SJCRH30 (cell line): ENCODE measurements at regions not wholly inside any gene's neighbourhood (a gene's known extent, or its start where the extent isn't known, plus 50 kb on each side); places are given as distances from the start of the nearest gene placed in this dataset.

Source experiments
- DNase-seq, 2 experiments: peaks; one replicate each; pipeline ENCODE4 v3.0.0-alpha.2; 2015 to 2020
- H3K27ac ChIP-seq: fragments of 250-450 bp; sonication (Bioruptor Pico); 2 replicates; pipeline ENCODE4 v1.5.1; 2020; ENCODE audit warnings: mild to moderate bottlenecking, moderate library complexity
- H3K27me3 ChIP-seq: fragments of 250-450 bp; sonication (Bioruptor Pico); 2 replicates; pipeline ENCODE4 v1.5.1; 2020; ENCODE audit warnings: mild to moderate bottlenecking, moderate library complexity
- H3K36me3 ChIP-seq: fragments of 250-450 bp; sonication (Bioruptor Pico); 2 replicates; pipeline ENCODE4 v1.5.1; 2020; ENCODE audit warnings: mild to moderate bottlenecking, moderate library complexity
- H3K4me1 ChIP-seq: fragments of 250-450 bp; sonication (Bioruptor Pico); 2 replicates; pipeline ENCODE4 v1.5.1; 2020; ENCODE audit warnings: mild to moderate bottlenecking, moderate library complexity
- H3K4me3 ChIP-seq: fragments of 250-450 bp; sonication (Bioruptor Pico); 2 replicates; pipeline ENCODE4 v1.5.1; 2020; ENCODE audit warnings: mild to moderate bottlenecking, moderate library complexity
- H3K9me3 ChIP-seq: fragments of 250-450 bp; sonication (Bioruptor Pico); replicated peaks from 2 replicates; pipeline ENCODE4 v1.5.1; 2020; ENCODE audit warnings: mild to moderate bottlenecking, moderate library complexity

DNA sequence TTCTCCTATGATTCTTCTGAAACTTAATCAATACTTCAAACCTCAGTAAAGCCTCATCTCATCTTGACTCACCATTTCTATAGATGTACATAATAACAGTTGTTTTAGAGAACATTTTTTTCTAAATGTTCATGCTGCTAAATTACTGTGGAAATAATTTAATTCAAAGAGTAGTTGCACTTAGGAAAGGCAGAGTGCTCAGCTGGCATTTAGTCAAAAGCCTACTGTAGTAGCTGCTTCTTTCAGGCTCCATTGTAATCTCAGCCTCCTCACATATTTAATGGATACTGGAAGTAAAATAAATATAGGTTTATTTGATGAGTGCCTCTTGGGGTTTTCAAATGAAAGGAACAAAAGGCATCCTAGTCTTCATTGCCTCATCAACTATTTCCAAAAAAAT is 325.0 kb downstream of the CCER1 start:
- Histone ChIP-seq H3K27ac (no peak overlapping the region), H3K27me3 (no peaks in the 10 kb centered on the region), H3K4me1 (no peaks in the 10 kb centered on the region), H3K36me3 (no peaks in the 10 kb centered on the region), H3K4me3 (no peak overlapping the region), H3K9me3 (no peaks in the 10 kb centered on the region; the same call in 1 of the 2 replicates)
- peak in 1 of 2 experiments; percentile 4 for DNase-seq

DNA sequence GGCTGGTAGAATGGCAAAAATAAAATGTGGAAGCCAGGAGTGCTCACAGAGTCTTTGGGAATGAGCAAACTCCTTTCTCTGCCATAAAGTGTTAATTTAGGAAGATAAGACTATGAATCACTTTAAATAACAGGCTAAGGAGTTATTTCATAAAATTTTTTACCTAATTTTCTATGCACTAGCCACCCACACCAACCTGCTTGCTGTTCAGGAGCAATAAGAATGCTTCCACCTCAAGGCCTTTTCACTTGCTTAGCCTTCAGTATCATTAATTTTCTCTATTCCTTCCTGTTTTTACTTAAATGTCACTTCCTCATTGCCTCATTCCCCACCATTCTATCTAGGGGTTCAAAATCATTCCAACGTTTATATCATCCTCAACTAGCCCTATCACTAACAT is 326.8 kb downstream of the CCER1 start:
- no peaks in the 10 kb centered on the region for H3K36me3 ChIP-seq
- no peaks in the 10 kb centered on the region for H3K27me3 ChIP-seq
- no peak for DNase-seq
- no peaks in the 10 kb centered on the region for H3K4me1 ChIP-seq
- H3K4me3 ChIP-seq: no peak overlapping the region
- no peaks in the 10 kb centered on the region for H3K9me3 ChIP-seq
- H3K27ac ChIP-seq: no peak overlapping the region

DNA sequence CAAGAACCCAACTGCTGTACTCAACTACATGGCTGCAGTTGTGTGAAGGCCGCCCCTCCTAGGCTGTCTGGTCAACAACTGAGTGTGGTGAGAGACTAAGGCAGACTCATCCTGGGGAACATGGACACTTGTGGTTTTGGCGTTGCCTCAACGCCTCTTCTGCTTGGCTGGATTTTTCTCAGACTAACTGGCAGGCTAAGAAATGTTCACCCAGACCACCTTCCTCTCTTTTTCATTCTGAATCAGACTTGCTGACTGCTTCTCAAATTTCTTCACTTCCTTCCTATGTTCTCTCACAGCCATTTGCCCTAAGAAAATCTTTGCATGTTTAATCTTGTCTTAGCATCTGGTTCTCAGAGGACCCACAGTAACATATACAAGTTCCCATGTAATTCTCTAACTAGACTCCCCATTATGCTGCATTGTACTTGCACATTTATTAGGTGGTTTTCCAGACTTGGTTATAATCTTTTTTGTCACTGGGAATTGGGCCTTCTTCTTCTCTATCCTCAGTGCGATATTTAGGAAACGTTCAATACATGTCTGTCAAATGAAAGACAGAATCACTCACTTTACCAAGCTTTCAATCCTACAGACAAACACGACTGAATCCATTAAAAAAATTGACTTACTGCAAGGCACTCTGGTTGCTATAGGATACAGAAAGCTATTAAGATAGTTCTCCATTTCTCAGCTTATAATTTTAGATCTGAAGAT is 327.6 kb downstream of the CCER1 start:
- H3K27me3 ChIP-seq: no peaks in the 10 kb centered on the region
- H3K4me3 ChIP-seq: no peak overlapping the region
- DNase-seq: no peak
- H3K4me1 ChIP-seq: no peaks in the 10 kb centered on the region
- no peaks in the 10 kb centered on the region for H3K9me3 ChIP-seq
- H3K36me3 ChIP-seq: no peaks in the 10 kb centered on the region
- no peak overlapping the region for H3K27ac ChIP-seq

DNA sequence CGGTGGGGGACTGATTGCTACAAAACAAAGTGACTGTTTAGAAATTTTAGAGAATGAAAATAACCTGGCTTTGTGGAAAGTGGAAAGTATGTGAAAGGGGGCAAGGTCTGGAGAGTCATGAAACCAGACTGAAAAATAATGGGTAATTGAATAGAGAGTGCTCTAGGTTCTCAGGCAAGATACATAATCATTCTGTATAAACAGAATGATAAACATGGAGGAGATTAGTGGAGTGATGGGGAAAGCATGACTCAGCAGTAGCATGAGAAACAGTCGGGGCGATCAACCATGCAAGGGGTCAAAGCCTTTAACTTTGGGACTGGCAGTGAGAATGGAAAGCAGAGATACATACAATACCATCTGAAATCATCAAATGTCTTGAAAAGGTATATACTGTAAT is 332.5 kb downstream of the CCER1 start:
- DNase-seq: no peak
- Histone ChIP-seq H3K27me3 (no peaks in the 10 kb centered on the region), H3K27ac (no peak overlapping the region)

DNA sequence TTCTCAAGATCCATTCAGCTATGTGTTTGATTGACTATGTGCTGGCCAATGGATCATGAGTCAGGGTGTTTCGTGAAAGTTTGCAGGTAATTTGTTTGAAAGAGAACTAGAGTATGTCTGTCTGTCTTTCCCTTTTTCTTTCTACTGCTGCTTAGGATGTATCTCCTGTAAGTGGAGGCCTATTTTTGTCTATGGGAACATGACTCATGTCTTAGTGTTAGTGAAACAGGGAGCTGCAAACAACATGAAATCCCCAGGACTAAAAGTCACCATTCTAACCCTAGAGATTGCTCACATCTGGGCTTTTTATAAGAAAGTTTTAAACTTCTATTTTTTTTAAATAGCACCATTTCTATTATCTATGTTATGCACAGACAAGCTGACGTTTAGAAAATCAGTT is 333.0 kb downstream of the CCER1 start:
- no peak overlapping the region for H3K27ac ChIP-seq
- no peaks in the 10 kb centered on the region for H3K36me3 ChIP-seq
- H3K4me1 ChIP-seq: no peaks in the 10 kb centered on the region
- H3K4me3 ChIP-seq: no peak overlapping the region
- DNase-seq: no peak
- no peaks in the 10 kb centered on the region for H3K9me3 ChIP-seq
- no peaks in the 10 kb centered on the region for H3K27me3 ChIP-seq

More for the DNA sequence above, 332.5 kb downstream of the CCER1 start:
- Histone ChIP-seq H3K36me3 (no peaks in the 10 kb centered on the region), H3K4me1 (no peaks in the 10 kb centered on the region), H3K9me3 (no peaks in the 10 kb centered on the region), H3K4me3 (no peak overlapping the region)

DNA sequence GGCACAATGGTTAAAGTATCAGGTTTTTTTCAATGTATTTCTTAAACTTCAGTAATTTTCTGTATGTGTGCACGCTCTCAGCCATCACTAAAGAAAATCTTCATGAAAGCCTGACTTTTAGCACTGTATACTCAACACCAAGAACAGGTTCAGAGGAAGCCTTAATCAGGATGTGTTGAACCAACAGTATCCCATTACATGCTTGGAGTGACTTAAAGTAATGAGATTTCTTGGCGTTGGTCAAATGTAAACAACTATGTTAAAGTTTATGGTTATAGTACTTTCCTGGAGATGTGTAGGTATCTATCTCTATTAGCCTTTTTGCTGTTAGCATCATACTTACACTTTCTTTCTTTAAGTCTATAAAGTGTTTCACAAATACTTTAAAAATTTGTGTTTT is 335.0 kb downstream of the CCER1 start:
- no peak for DNase-seq
- no peak overlapping the region for H3K27ac ChIP-seq
- no peaks in the 10 kb centered on the region for H3K9me3 ChIP-seq
- no peaks in the 10 kb centered on the region for H3K27me3 ChIP-seq
- no peaks in the 10 kb centered on the region for H3K36me3 ChIP-seq
- H3K4me1 ChIP-seq: no peaks in the 10 kb centered on the region
- H3K4me3 ChIP-seq: no peak overlapping the region

DNA sequence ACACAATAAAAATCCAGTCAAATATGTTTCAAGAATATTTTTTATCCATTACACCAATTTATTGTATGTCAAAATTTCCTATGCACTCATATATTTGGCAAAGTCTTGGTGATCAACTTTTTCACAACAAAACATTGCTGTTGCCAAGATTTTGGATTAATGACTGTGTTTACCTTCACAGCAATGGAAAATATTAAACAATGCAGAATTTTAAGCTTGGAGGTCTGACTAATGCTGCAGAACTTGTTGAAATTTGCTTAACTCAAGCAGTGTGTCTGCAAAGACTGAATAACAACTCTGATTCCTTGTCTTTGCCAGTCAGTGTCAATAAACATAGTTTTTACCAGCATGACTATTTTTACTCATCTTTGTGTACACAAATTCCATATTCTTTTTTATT is 336.4 kb downstream of the CCER1 start:
- Histone ChIP-seq H3K9me3 (no peaks in the 10 kb centered on the region), H3K27me3 (no peaks in the 10 kb centered on the region), H3K4me3 (no peak overlapping the region), H3K36me3 (no peaks in the 10 kb centered on the region), H3K4me1 (no peaks in the 10 kb centered on the region), H3K27ac (no peak overlapping the region)
- no peak for DNase-seq

DNA sequence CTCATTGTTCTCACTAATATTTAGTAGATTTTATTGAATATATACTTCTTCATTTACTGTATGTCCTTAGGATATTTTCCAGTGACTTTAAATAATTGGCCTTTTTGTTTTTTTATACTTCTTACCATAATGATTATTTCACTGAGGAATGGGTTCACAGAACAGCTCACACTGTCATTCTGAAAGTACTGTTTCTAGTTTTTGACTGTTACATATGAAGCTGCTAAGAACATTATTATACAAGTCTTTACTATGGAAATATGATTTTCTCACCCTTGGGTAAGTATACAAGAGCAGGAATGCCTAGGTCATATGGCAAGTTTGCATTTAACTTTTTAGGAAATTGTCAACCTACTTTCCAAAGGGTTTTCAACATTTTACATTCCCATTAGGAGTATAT is 343.1 kb downstream of the CCER1 start:
- Histone ChIP-seq H3K4me1 (no peaks in the 10 kb centered on the region), H3K27ac (no peak overlapping the region), H3K4me3 (no peak overlapping the region), H3K27me3 (no peaks in the 10 kb centered on the region), H3K36me3 (no peaks in the 10 kb centered on the region), H3K9me3 (no peaks in the 10 kb centered on the region)
- DNase-seq: no peak

DNA sequence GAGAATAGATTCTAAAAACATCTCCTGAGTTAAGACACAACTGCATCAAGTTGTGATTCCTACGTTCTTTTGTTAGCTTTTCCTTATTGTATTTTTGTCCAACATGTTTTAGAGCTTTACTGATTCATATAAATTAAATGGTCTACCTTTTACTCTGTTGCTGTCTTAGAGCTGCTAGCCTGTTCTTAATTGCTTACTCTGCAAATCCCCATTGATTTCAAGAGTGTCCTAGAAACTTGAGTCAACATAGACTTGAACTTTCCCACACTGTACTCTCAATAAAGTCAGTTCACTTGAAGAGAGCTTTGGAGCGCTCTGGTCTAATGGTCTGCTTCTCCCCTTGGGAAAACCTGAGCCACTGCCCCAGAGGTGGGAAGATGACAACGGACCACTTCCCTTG is 343.9 kb downstream of the CCER1 start:
- H3K4me3 ChIP-seq: no peak overlapping the region
- no peaks in the 10 kb centered on the region for H3K36me3 ChIP-seq
- no peak overlapping the region for H3K27ac ChIP-seq
- H3K4me1 ChIP-seq: no peaks in the 10 kb centered on the region
- no peak for DNase-seq
- no peaks in the 10 kb centered on the region for H3K9me3 ChIP-seq
- no peaks in the 10 kb centered on the region for H3K27me3 ChIP-seq

DNA sequence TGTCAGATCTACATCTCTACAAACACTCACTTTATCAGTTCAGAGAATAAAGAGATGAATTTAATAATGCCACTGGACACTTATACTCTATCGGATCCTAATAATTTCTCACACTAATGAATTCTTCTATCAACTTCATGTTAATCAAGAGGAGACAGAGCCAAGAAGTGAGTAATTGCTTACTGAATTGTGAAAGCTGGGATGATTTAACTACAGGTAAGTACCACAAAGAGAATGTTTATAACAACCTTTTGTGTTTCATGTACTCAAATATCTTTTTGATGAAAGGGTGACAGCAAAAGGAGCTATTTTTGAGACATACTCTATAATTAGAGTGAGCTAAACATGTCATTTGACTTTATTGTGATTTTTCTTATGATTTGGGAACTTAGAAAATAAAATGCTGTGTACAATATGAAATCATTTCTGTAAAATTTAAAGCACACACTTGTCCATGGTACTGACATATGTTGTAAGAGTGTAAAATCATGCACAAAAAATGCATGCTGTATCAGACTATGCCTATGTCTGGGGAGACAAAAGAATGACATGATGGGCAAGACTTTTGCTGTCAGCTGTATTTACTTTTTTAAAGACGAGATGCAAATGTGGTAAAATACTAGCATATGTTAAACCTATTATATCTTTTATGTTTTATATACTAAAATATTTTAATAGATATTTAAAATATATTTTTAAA is 361.2 kb downstream of the CCER1 start:
- Histone ChIP-seq H3K27me3 (no peaks in the 10 kb centered on the region), H3K4me1 (no peaks in the 10 kb centered on the region), H3K9me3 (no peaks in the 10 kb centered on the region; the same call in 1 of the 2 replicates), H3K4me3 (no peak overlapping the region), H3K36me3 (no peaks in the 10 kb centered on the region), H3K27ac (no peak overlapping the region)
- no peak for DNase-seq

DNA sequence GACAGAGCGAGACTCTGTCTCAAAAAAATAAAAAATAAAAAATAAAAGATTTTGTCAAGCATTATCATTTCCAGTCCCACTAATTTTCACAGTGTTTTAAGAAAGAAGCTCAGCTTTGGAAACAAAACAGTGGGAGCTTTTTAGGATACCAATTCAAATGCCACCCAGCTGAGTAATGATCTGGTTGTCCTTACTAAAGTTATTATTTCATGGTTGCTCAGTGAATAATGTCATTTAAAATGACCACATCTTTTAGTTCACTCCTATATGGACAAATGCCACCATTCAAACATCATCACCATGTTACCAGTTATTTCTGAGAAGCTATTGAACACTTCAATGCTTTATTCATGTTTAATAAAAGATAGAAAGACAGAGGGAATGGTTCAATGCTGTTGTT is 365.0 kb downstream of the CCER1 start:
- no peak overlapping the region for H3K27ac ChIP-seq
- no peak for DNase-seq

DNA sequence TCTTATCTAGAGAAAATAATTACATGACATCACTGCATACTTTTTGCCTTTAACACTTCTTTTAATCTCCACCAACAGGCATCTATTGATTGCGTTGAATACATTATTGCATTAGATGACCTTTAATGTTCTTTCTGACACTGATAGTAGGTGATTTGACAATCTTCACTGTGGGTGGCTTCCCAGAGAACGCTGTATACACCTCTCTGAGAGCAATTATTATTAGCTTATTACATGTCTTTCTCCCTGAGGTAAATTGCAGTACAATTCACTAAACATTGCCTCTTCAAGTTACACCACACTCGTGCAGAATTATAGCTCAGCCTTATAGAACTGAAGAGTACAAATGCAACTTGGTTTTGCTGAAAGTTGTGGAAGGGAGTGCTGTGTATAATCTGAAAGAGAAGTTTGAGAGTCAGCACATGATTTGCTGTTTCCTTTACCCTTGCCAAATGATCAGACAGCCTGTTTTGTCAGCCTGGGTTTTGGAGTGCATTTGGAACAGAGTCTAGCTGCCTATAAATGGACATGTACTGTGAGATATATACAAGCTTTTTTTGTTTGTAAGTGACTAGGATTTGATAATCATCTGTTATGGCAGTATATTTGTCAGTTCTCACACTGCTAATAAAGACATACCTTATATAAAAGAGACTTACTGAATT is 369.2 kb downstream of the CCER1 start:
- H3K9me3 ChIP-seq: no peaks in the 10 kb centered on the region
- H3K27me3 ChIP-seq: no peaks in the 10 kb centered on the region
- H3K36me3 ChIP-seq: no peaks in the 10 kb centered on the region
- no peak overlapping the region for H3K27ac ChIP-seq
- DNase-seq: no peak
- H3K4me1 ChIP-seq: no peaks in the 10 kb centered on the region
- H3K4me3 ChIP-seq: no peak overlapping the region

More for the DNA sequence above, 365.0 kb downstream of the CCER1 start:
- no peaks in the 10 kb centered on the region for H3K27me3 ChIP-seq
- H3K4me3 ChIP-seq: no peak overlapping the region
- no peaks in the 10 kb centered on the region for H3K4me1 ChIP-seq
- no peaks in the 10 kb centered on the region for H3K36me3 ChIP-seq
- H3K9me3 ChIP-seq: no peaks in the 10 kb centered on the region; the same call in 1 of the 2 replicates

DNA sequence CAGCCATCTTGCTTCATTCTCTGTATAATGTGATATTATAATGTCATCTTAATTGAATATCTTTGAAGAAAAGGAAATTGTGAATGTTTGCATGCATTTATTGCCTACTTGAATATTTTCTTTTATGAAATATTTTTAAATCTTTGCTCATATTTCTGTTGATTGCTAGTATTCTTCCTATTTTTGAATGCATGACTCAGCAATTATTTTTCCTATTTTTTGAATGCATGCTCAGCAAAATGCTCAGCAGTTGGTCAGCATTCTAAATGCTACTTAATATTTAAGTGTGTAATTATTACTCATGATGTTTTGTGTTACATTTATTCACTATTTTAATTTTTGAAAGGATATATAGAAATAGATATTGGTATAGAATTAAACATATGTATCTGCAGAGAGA is 378.3 kb downstream of the CCER1 start:
- Histone ChIP-seq H3K27ac (no peak overlapping the region), H3K4me3 (no peak overlapping the region), H3K27me3 (no peaks in the 10 kb centered on the region)

DNA sequence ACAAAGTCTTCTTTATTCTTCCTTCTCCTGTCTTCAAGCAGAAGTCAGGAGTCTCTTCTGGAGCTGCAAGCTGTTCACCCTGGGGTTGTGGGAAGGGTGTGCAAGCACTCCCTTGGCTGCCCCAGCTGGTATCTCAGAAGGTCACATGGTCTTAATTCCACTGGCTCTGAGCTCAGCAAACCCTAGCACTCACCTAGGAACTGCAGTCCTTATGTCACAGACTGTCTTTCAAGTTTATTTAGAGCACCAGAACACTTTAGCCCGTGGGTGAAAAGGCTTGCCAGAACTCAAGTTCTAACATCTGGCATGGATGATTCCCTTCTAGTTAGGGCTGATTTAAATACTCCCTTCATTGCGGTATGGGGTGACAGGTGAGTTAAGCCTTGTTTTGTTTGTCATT is 379.0 kb downstream of the CCER1 start:
- DNase-seq: peak in 1 of 2 experiments; percentile 6
- Histone ChIP-seq H3K9me3 (no peaks in the 10 kb centered on the region), H3K4me1 (no peaks in the 10 kb centered on the region), H3K27me3 (no peaks in the 10 kb centered on the region), H3K4me3 (no peak overlapping the region), H3K36me3 (no peaks in the 10 kb centered on the region), H3K27ac (no peak overlapping the region)

More for the DNA sequence above, 378.3 kb downstream of the CCER1 start:
- DNase-seq: no peak
- Histone ChIP-seq H3K4me1 (no peaks in the 10 kb centered on the region), H3K36me3 (no peaks in the 10 kb centered on the region), H3K9me3 (no peaks in the 10 kb centered on the region)

DNA sequence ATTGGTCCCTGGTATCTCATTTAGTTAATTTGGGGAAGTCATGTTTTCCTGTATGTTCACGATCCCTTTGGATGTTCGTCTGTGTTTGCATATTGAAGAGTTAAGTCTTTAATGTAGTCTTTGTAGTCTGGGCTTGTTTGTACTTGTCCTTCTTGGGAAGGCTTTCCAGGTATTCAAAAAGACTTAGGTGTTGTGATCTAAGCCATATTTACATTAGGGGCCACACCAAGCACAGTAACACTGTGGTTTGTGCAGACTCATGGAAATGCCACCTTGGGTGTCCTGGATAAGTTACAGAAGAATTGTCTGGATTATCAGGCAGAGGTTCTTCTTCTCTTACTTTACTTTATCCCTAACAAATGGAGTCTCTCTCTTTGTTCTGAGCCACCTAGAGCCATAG is 380.3 kb downstream of the CCER1 start:
- H3K27ac ChIP-seq: no peak overlapping the region
- no peaks in the 10 kb centered on the region for H3K4me1 ChIP-seq
- H3K27me3 ChIP-seq: no peaks in the 10 kb centered on the region
- no peak overlapping the region for H3K4me3 ChIP-seq
- DNase-seq: no peak
- no peaks in the 10 kb centered on the region for H3K9me3 ChIP-seq
- no peaks in the 10 kb centered on the region for H3K36me3 ChIP-seq
